ENCODE measurements at regions not wholly inside any gene's neighbourhood (a gene's known extent, or its start where the extent isn't known, plus 50 kb on each side); places are given as distances from the start of the nearest gene placed in this dataset.

- DNase-seq (ENCODE audit: low read depth) = no peak
- no peak overlapping the region for H3K4me3 ChIP-seq (ENCODE audit: low read depth, low read length)
- TF ChIP-seq MYC (IDR thresholded peaks at IDR 0.05; ENCODE audit: low read depth, low read length) (no peak), POLR2A (IDR thresholded peaks at IDR 0.05; ENCODE audit: extremely low read depth, insufficient read length) (no peak)
- TF ChIP-seq, protein P1, sequence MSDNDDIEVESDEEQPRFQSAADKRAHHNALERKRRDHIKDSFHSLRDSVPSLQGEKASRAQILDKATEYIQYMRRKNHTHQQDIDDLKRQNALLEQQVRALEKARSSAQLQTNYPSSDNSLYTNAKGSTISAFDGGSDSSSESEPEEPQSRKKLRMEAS (IDR thresholded peaks at IDR 0.05; ENCODE audit: low read depth, low read length) = no peak
- TF ChIP-seq, protein P2, sequence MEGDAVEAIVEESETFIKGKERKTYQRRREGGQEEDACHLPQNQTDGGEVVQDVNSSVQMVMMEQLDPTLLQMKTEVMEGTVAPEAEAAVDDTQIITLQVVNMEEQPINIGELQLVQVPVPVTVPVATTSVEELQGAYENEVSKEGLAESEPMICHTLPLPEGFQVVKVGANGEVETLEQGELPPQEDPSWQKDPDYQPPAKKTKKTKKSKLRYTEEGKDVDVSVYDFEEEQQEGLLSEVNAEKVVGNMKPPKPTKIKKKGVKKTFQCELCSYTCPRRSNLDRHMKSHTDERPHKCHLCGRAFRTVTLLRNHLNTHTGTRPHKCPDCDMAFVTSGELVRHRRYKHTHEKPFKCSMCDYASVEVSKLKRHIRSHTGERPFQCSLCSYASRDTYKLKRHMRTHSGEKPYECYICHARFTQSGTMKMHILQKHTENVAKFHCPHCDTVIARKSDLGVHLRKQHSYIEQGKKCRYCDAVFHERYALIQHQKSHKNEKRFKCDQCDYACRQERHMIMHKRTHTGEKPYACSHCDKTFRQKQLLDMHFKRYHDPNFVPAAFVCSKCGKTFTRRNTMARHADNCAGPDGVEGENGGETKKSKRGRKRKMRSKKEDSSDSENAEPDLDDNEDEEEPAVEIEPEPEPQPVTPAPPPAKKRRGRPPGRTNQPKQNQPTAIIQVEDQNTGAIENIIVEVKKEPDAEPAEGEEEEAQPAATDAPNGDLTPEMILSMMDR (IDR thresholded peaks at IDR 0.05; ENCODE audit: low read depth, low read length) = no peak
Measured at GRCh38 chr5:61881821-61882487, 424.1 kb upstream of the KIF2A start.

DNA sequence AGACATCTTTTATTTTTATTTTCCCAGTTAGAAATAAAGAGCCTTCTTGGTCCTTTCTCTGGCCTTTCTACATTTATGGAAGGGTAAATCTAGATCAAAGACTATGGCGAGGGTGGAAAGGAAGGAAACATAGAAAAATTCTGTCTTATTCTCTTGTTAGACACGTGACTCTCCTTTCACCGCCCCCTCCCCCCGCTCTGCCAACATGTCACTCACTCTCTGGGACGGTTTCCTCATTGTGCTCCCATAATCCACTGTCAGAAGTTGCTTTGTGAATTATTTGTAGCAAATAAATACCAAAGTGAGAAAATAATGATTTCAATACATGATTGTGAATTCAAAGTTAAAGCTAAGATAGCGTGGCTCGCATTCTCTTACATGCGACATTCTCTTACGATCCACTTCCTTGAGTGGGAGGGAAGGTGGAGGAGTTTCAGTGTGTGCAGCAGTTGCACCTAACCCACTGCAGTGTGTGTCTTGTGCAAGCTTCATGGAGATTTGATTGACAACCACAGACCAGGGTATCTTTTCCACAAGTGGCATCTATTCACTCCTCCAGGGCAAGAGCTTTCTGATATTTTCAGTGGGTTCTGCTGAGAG lies 423.0 kb upstream of the KIF2A start:
- no peak for TF ChIP-seq MYC (IDR thresholded peaks at IDR 0.05; ENCODE audit: low read depth, low read length)
- TF ChIP-seq, protein P1 (IDR thresholded peaks at IDR 0.05; ENCODE audit: low read depth, low read length) = no peak
- TF ChIP-seq, protein P2 (IDR thresholded peaks at IDR 0.05; ENCODE audit: low read depth, low read length) = no peak
- no peak for TF ChIP-seq POLR2A (IDR thresholded peaks at IDR 0.05; ENCODE audit: extremely low read depth, insufficient read length)
- DNase-seq (ENCODE audit: low read depth) = no peak
- no peak overlapping the region for H3K4me3 ChIP-seq (ENCODE audit: low read depth, low read length)

GRCh38 chr5:61884252-61884855 lies 421.7 kb upstream of the KIF2A start:
- DNase-seq (ENCODE audit: low read depth) = no peak
- H3K4me3 ChIP-seq (ENCODE audit: low read depth, low read length) = no peak overlapping the region
- TF ChIP-seq, protein P2 (IDR thresholded peaks at IDR 0.05; ENCODE audit: low read depth, low read length) = no peak
- TF ChIP-seq MYC (IDR thresholded peaks at IDR 0.05; ENCODE audit: low read depth, low read length) (no peak), POLR2A (IDR thresholded peaks at IDR 0.05; ENCODE audit: extremely low read depth, insufficient read length) (no peak)
- TF ChIP-seq, protein P1 (IDR thresholded peaks at IDR 0.05; ENCODE audit: low read depth, low read length) = no peak

- no peak overlapping the region for H3K4me3 ChIP-seq (ENCODE audit: low read depth, low read length)
- TF ChIP-seq, protein P2 (IDR thresholded peaks at IDR 0.05; ENCODE audit: low read depth, low read length) = no peak
- TF ChIP-seq MYC (IDR thresholded peaks at IDR 0.05; ENCODE audit: low read depth, low read length) = no peak
- TF ChIP-seq POLR2A (IDR thresholded peaks at IDR 0.05; ENCODE audit: extremely low read depth, insufficient read length) = no peak
- no peak for DNase-seq (ENCODE audit: low read depth)
Measured at GRCh38 chr5:61886214-61886613, 419.8 kb upstream of the KIF2A start.

DNA sequence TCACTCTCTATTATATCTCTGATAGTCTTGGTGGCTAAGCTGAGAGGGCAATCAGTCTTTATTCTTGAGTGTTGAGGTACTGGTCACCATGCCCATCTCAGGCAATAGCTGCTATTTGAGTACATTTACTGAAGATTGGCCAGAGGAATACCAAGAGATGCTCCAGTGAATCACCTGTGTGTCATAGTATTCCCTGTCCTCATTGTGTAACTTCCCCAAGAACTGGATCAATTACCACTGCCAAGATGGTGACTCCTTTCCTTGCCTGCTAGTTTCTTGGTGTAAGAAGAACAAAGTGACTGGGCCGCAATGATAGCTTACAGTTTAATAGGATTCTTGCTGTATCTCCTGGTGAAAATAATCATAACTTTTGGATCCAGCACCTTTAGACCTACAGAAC lies 418.7 kb upstream of the KIF2A start:
- TF ChIP-seq POLR2A (IDR thresholded peaks at IDR 0.05; ENCODE audit: extremely low read depth, insufficient read length) (no peak), MYC (IDR thresholded peaks at IDR 0.05; ENCODE audit: low read depth, low read length) (no peak)
- TF ChIP-seq, protein P1 (IDR thresholded peaks at IDR 0.05; ENCODE audit: low read depth, low read length) = no peak
- TF ChIP-seq, protein P2 (IDR thresholded peaks at IDR 0.05; ENCODE audit: low read depth, low read length) = no peak
- H3K4me3 ChIP-seq (ENCODE audit: low read depth, low read length) = no peak overlapping the region
- DNase-seq (ENCODE audit: low read depth) = no peak

Data from NB4 (cell line).